Fibroblast of peridontal ligament (primary cell): ENCODE measurements at regions not wholly inside any gene's neighbourhood (a gene's known extent, or its start where the extent isn't known, plus 50 kb on each side); places are given as distances from the start of the nearest gene placed in this dataset.
"Not testable (repeated sequence)": the region's sequence is repeated elsewhere in the genome, so short reads cannot be mapped to it uniquely, and the experiment has no call there.

Source experiments
- DNase-seq: peaks from one replicate; pipeline ENCODE4 v3.0.0-alpha.2; 2010; ENCODE audit errors: extremely low read depth

- no peak for DNase-seq
These were observed 1398.6 kb upstream of the ALCAM start for GRCh38 chr3:103968131-103968530.

- DNase-seq, result no peak
These were observed 1398.0 kb upstream of the ALCAM start for GRCh38 chr3:103968751-103969150.

- no peak for DNase-seq
These were observed 1389.8 kb upstream of the ALCAM start for GRCh38 chr3:103976931-103977339.

- DNase-seq, result no peak
These were observed 1389.3 kb upstream of the ALCAM start for GRCh38 chr3:103977417-103977816.

- DNase-seq, result peak; percentile 30
These were observed 1375.1 kb upstream of the ALCAM start for GRCh38 chr3:103991461-103992115.

GRCh38 chr3:103992469-103992868 is 1374.2 kb upstream of the ALCAM start:
- DNase-seq, result no peak

- no peak for DNase-seq
These were observed 1361.8 kb upstream of the ALCAM start for GRCh38 chr3:104004956-104005355.

- DNase-seq, result no peak
These were observed 1360.9 kb upstream of the ALCAM start for GRCh38 chr3:104005815-104006214.

- no peak for DNase-seq
These were observed 1348.2 kb upstream of the ALCAM start for GRCh38 chr3:104018541-104018940.

GRCh38 chr3:104031598-104031997 is 1335.1 kb upstream of the ALCAM start:
- no peak for DNase-seq

GRCh38 chr3:104032283-104032682 is 1334.4 kb upstream of the ALCAM start:
- peak; percentile 24 for DNase-seq

- DNase-seq, result no peak
These were observed 1325.8 kb upstream of the ALCAM start for GRCh38 chr3:104040896-104041295.

- not testable (repeated sequence) for DNase-seq
These were observed 1323.6 kb upstream of the ALCAM start for GRCh38 chr3:104043001-104043543.

- no peak for DNase-seq
These were observed 1322.7 kb upstream of the ALCAM start for GRCh38 chr3:104044002-104044401.

GRCh38 chr3:104066658-104067057 is 1300.1 kb upstream of the ALCAM start:
- peak; percentile 18 for DNase-seq

- no peak for DNase-seq
These were observed 1297.6 kb upstream of the ALCAM start for GRCh38 chr3:104069114-104069513.

- no peak for DNase-seq
These were observed 1295.8 kb upstream of the ALCAM start for GRCh38 chr3:104070906-104071305.

GRCh38 chr3:104080088-104080626 is 1286.6 kb upstream of the ALCAM start:
- DNase-seq, result no peak

GRCh38 chr3:104088738-104089137 is 1278.0 kb upstream of the ALCAM start:
- DNase-seq, result no peak

GRCh38 chr3:104089987-104090386 is 1276.7 kb upstream of the ALCAM start:
- DNase-seq, result not testable (repeated sequence)

GRCh38 chr3:104101736-104102135 is 1265.0 kb upstream of the ALCAM start:
- peak; percentile 22 for DNase-seq

GRCh38 chr3:104102386-104102785 is 1264.3 kb upstream of the ALCAM start:
- DNase-seq, result peak; percentile 77

GRCh38 chr3:104106276-104106675 is 1260.4 kb upstream of the ALCAM start:
- no peak for DNase-seq

GRCh38 chr3:104108522-104108921 is 1258.2 kb upstream of the ALCAM start:
- no peak for DNase-seq
